ENCODE measurements at regions not wholly inside any gene's neighbourhood (a gene's known extent, or its start where the extent isn't known, plus 50 kb on each side); places are given as distances from the start of the nearest gene placed in this dataset.

DNA sequence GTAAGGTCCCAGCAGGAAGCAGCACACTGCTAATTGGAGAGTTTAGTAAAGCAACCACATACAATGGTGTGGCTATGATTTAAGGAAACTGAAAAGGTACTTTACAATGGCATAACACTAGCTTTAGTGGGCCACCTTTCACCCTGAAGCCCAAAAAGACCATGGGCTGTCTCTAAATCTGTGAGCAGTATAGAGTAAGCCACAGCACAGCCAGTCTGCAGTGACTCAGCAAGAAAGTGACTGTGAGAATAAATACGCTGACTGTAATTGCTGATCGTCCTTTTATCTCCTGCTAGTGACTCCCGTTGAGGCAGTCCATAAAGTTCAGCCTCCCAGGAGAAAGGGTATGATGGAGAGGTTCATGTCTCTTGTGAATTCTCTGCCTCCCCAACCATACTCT, 679.8 kb upstream of the KIF2B start:
- FAIRE-seq (no peak), DNase-seq (ENCODE audit: insufficient read length, low spot score) (no peak)
- no peak for TF ChIP-seq CTCF (IDR thresholded peaks at IDR 0.05; ENCODE audit: insufficient read depth, missing control alignments)

DNA sequence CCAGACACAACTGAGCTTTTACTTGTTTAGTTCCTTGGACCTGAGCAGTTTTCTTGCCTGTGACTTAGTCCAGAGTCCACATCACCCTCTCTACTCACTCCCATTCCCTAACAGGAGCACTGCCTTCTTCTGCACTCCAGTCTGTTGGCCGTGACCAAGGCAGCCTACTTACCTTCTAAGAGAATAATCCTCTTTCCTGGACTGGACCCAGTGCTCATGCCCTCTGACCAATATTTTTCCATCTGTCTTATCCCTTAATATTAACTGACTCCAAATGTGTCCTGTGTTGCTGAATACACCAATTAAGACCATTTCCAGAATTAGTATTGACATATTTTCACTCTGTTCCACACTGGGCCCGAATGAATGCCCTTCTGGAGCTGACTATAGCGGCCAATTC, 681.0 kb upstream of the KIF2B start:
- TF ChIP-seq CTCF (IDR thresholded peaks at IDR 0.05; ENCODE audit: insufficient read depth, missing control alignments), result no peak
- FAIRE-seq (no peak), DNase-seq (ENCODE audit: insufficient read length, low spot score) (no peak)

- FAIRE-seq (no peak), DNase-seq (ENCODE audit: insufficient read length, low spot score) (no peak)
These were observed 681.4 kb upstream of the KIF2B start for GRCh38 chr17:53141280-53141679.

GRCh38 chr17:53137869-53138268, 684.9 kb upstream of the KIF2B start:
- no peak for FAIRE-seq
- no peak for DNase-seq (ENCODE audit: insufficient read length, low spot score)

More at GRCh38 chr17:53141280-53141679, 681.4 kb upstream of the KIF2B start:
- TF ChIP-seq CTCF (IDR thresholded peaks at IDR 0.05; ENCODE audit: insufficient read depth, missing control alignments), result no peak

GRCh38 chr17:53135969-53136368, 686.8 kb upstream of the KIF2B start:
- DNase-seq (ENCODE audit: insufficient read length, low spot score), result no peak
- FAIRE-seq, result no peak
- no peak for TF ChIP-seq CTCF (IDR thresholded peaks at IDR 0.05; ENCODE audit: insufficient read depth, missing control alignments)

More at GRCh38 chr17:53137869-53138268, 684.9 kb upstream of the KIF2B start:
- TF ChIP-seq CTCF (IDR thresholded peaks at IDR 0.05; ENCODE audit: insufficient read depth, missing control alignments), result no peak

- FAIRE-seq, result no peak
- TF ChIP-seq CTCF (IDR thresholded peaks at IDR 0.05; ENCODE audit: insufficient read depth, missing control alignments), result no peak
- DNase-seq (ENCODE audit: insufficient read length, low spot score), result no peak
These were observed 688.2 kb upstream of the KIF2B start for GRCh38 chr17:53134548-53134947.

GRCh38 chr17:53133876-53134275, 688.9 kb upstream of the KIF2B start:
- FAIRE-seq (no peak), DNase-seq (ENCODE audit: insufficient read length, low spot score) (no peak)
- TF ChIP-seq CTCF (IDR thresholded peaks at IDR 0.05; ENCODE audit: insufficient read depth, missing control alignments), result no peak
